ENCODE measurements at regions not wholly inside any gene's neighbourhood (a gene's known extent, or its start where the extent isn't known, plus 50 kb on each side); places are given as distances from the start of the nearest gene placed in this dataset.

DNA sequence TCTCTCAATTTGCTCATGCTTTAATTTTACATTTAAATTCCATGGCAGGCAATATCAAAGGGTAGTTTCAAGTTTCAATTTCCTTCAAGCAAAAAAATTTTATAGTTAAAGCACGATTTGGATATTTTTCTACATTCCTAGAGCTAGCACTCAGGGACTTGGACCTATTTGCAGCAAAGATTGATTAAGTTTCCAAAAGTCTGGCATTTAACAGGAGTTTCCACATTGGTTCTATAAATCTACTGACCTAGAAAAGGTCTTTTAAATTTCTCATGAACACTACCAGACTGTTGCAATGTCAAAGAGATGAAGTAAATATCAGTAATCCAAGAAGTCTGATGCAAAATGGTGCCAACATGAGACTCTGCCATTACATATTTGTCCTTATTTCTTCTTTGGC is 253.7 kb upstream of the LINC00305 start:
- no peaks in the 10 kb centered on the region for H3K4me1 ChIP-seq (ENCODE audit: insufficient read depth, low read length)
- Mint-ChIP-seq H3K4me3 (no peak overlapping the region), H3K36me3 (no peaks in the 10 kb centered on the region), H3K4me1 (no peaks in the 10 kb centered on the region), H3K27ac (no peak overlapping the region), H3K27me3 (no peaks in the 10 kb centered on the region), H3K9me3 (peaks cover 0 to 2% (median 0%) of the 10 kb centered on the region in 8 donors)
- CTCF ChIA-PET (ENCODE audit: partially characterized antibody) = no interaction called here
- intact Hi-C loops (cut with micrococcal nuclease) = no loop called here
- no peak overlapping the region for H3K27ac ChIP-seq (ENCODE audit: low read depth, low read length)
- no peak overlapping the region for H3K4me3 ChIP-seq (ENCODE audit: low read length in 2 of 2)
- no peaks in the 10 kb centered on the region for H3K9me3 ChIP-seq (ENCODE audit: control insufficient read depth in 1 of 2, low read length in 2 of 2)
- no peaks in the 10 kb centered on the region for H3K27me3 ChIP-seq (ENCODE audit: insufficient read depth, low read length)
- no peaks in the 10 kb centered on the region for H3K36me3 ChIP-seq (ENCODE audit: insufficient read depth, low read length)
- POLR2A ChIA-PET (ENCODE audit: partially characterized antibody) = no interaction called here
- no peak for DNase-seq

DNA sequence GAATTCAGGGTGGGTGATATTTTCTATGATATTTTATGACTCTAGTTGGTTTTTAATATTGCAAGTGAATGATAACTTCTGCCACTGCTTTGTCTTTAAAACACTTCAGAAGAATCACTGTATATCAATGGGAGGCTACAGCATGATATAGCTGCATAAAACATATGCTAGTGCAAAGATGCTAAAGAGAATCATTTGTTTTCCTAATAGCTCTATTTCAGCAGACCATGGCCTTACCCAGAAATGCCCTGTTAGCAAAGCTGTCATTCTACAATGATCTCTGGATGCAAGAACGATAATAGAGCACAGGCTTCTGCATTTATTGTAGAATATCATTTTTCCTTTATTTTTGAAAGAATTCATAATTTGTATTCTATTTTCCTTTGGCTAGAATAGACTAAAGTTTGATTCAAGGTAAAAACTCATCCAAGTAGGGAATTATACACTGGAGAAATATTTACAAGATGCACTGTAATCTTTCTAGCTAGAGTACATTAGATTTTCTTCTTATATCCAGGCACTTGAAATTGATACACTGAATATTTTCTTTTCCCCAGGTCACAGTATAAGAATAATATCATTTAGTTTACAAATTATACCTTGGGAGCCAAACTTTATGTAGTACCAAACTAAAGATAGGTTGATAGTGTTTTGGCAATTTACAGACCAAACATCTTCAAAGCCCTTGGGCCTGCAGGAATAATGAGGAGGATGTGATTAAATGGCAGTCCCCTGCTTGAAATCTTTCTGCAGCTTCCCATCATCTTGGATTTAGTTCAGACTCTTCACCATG is 252.6 kb upstream of the LINC00305 start:
- H3K4me1 Mint-ChIP-seq = no peaks in the 10 kb centered on the region
- no peaks in the 10 kb centered on the region for H3K27me3 Mint-ChIP-seq
- H3K36me3 Mint-ChIP-seq = no peaks in the 10 kb centered on the region
- Histone ChIP-seq H3K9me3 (ENCODE audit: control insufficient read depth in 1 of 2, low read length in 2 of 2) (no peaks in the 10 kb centered on the region), H3K36me3 (ENCODE audit: insufficient read depth, low read length) (no peaks in the 10 kb centered on the region), H3K27me3 (ENCODE audit: insufficient read depth, low read length) (no peaks in the 10 kb centered on the region), H3K4me1 (ENCODE audit: insufficient read depth, low read length) (no peaks in the 10 kb centered on the region), H3K4me3 (ENCODE audit: low read length in 2 of 2) (no peak overlapping the region), H3K27ac (ENCODE audit: low read depth, low read length) (no peak overlapping the region)
- ChIA-PET POLR2A (ENCODE audit: partially characterized antibody) (no interaction called here), CTCF (ENCODE audit: partially characterized antibody) (no interaction called here)
- intact Hi-C loops (cut with micrococcal nuclease) = no loop called here
- peaks cover 0 to 2% (median 0%) of the 10 kb centered on the region in 8 donors for H3K9me3 Mint-ChIP-seq
- H3K27ac Mint-ChIP-seq = no peak overlapping the region
- no peak overlapping the region for H3K4me3 Mint-ChIP-seq
- no peak for DNase-seq

DNA sequence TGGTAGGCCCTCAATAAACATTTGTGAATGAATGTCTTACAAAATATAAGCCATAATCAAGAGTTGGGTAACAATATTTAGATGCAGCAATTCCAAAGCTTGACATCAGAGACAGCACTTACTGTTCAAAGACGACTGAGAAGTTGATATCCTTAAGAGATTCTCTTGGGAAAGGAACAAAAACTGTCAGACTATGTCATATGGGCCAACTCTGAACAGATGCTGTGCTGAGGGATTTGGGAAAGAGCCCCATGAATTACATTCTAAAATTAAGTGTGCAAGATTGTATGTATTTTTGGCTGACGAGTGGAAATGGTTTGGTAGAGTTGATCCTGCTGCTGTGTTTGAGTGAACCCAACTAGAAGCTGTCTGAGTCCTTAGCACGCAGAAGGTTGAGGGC is 250.7 kb upstream of the LINC00305 start:
- peaks cover 0 to 5% (median 2%) of the 10 kb centered on the region in 8 donors for H3K9me3 Mint-ChIP-seq
- H3K36me3 Mint-ChIP-seq = no peaks in the 10 kb centered on the region
- Histone ChIP-seq H3K4me3 (ENCODE audit: low read length in 2 of 2) (no peak overlapping the region), H3K9me3 (ENCODE audit: control insufficient read depth in 1 of 2, low read length in 2 of 2) (no peaks in the 10 kb centered on the region), H3K36me3 (ENCODE audit: insufficient read depth, low read length) (no peaks in the 10 kb centered on the region), H3K27me3 (ENCODE audit: insufficient read depth, low read length) (no peaks in the 10 kb centered on the region), H3K4me1 (ENCODE audit: insufficient read depth, low read length) (no peaks in the 10 kb centered on the region), H3K27ac (ENCODE audit: low read depth, low read length) (no peak overlapping the region)
- no peak overlapping the region for H3K27ac Mint-ChIP-seq
- DNase-seq = no peak
- intact Hi-C loops (cut with micrococcal nuclease) = no loop called here
- H3K27me3 Mint-ChIP-seq = no peaks in the 10 kb centered on the region
- H3K4me3 Mint-ChIP-seq = no peak overlapping the region
- ChIA-PET CTCF (ENCODE audit: partially characterized antibody) (no interaction called here), POLR2A (ENCODE audit: partially characterized antibody) (no interaction called here)
- H3K4me1 Mint-ChIP-seq = no peaks in the 10 kb centered on the region

DNA sequence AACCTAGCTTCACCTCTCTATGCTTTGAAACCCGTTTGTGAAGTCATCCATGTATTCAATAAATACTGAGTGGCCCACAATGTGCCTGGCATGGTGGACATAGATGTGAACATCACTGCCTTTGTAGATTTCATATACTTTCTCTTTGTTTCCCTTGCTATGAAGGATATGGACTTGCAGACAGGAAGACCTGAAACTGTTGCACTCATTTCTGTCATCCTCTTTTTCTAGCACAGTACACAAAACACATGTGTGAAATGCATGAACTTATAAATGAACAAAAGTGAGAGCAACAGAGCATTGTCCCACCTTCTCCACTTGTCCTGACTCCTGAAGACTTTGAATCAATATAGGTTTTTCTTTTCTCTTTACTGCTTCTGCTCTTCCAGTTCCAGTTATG is 249.4 kb upstream of the LINC00305 start:
- CTCF ChIA-PET (ENCODE audit: partially characterized antibody) = no interaction called here
- H3K9me3 Mint-ChIP-seq = peaks cover 0 to 5% (median 2%) of the 10 kb centered on the region in 8 donors
- H3K4me3 Mint-ChIP-seq = no peak overlapping the region
- Histone ChIP-seq H3K4me1 (ENCODE audit: insufficient read depth, low read length) (no peaks in the 10 kb centered on the region), H3K4me3 (ENCODE audit: low read length in 2 of 2) (no peak overlapping the region), H3K9me3 (ENCODE audit: control insufficient read depth in 1 of 2, low read length in 2 of 2) (no peaks in the 10 kb centered on the region), H3K27me3 (ENCODE audit: insufficient read depth, low read length) (no peaks in the 10 kb centered on the region), H3K27ac (ENCODE audit: low read depth, low read length) (no peak overlapping the region), H3K36me3 (ENCODE audit: insufficient read depth, low read length) (no peaks in the 10 kb centered on the region)
- POLR2A ChIA-PET (ENCODE audit: partially characterized antibody) = no interaction called here
- no peaks in the 10 kb centered on the region for H3K36me3 Mint-ChIP-seq
- no peaks in the 10 kb centered on the region for H3K4me1 Mint-ChIP-seq
- no peaks in the 10 kb centered on the region for H3K27me3 Mint-ChIP-seq
- H3K27ac Mint-ChIP-seq = no peak overlapping the region
- intact Hi-C loops (cut with micrococcal nuclease) = no loop called here
- DNase-seq = no peak

DNA sequence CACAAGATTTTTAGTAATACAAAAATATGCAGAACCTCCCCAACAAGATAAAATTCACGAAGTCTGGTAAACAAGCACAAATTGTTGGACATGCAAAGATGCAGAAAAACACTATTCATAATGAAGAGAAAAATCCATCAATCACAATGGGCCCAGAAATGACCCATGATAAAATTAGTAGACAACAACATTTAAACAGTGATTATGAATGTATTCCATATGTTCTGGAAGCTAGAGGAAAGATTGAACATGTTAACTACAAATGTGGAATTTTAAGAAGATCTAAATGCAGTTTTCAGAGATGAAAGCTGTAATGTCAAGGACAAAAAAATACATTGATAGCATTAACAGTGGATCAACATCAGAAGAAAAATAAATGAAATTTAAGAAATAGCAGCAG is 243.3 kb upstream of the LINC00305 start:
- no peak for DNase-seq
- H3K27me3 Mint-ChIP-seq = no peaks in the 10 kb centered on the region
- POLR2A ChIA-PET (ENCODE audit: partially characterized antibody) = no interaction called here
- Histone ChIP-seq H3K9me3 (ENCODE audit: control insufficient read depth in 1 of 2, low read length in 2 of 2) (no peaks in the 10 kb centered on the region), H3K27me3 (ENCODE audit: insufficient read depth, low read length) (no peaks in the 10 kb centered on the region), H3K4me3 (ENCODE audit: low read length in 2 of 2) (no peak overlapping the region), H3K27ac (ENCODE audit: low read depth, low read length) (no peak overlapping the region), H3K36me3 (ENCODE audit: insufficient read depth, low read length) (no peaks in the 10 kb centered on the region), H3K4me1 (ENCODE audit: insufficient read depth, low read length) (no peaks in the 10 kb centered on the region)
- H3K4me1 Mint-ChIP-seq = no peaks in the 10 kb centered on the region
- peaks cover 0 to 10% (median 2%) of the 10 kb centered on the region in 8 donors for H3K9me3 Mint-ChIP-seq
- H3K4me3 Mint-ChIP-seq = no peak overlapping the region
- no peaks in the 10 kb centered on the region for H3K36me3 Mint-ChIP-seq
- CTCF ChIA-PET (ENCODE audit: partially characterized antibody) = no interaction called here
- no peak overlapping the region for H3K27ac Mint-ChIP-seq
- intact Hi-C loops (cut with micrococcal nuclease) = no loop called here

DNA sequence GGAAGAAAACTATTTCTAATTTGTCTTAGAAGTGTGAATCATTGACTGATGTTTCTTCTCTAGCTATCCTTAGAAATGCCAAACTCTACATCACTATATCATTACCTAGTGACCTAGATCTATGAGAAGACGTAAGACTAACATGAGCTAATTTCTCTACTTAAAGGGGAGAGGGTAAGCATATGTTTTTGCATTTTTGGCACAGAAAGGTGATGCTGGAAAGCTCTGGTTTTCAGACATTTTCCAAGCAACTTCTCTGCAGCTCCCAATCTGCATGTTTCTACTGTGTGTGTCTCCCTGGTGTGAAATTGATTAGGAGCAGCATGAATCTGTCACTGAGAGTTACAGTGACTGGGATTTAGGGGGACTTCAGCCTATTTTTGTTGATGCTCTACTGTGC is 235.2 kb upstream of the LINC00305 start:
- intact Hi-C loops (cut with micrococcal nuclease) = no loop called here
- Histone ChIP-seq H3K27me3 (ENCODE audit: insufficient read depth, low read length) (no peaks in the 10 kb centered on the region), H3K9me3 (ENCODE audit: control insufficient read depth in 1 of 2, low read length in 2 of 2) (peaks cover 0 to 4% of the 10 kb centered on the region in 2 donors), H3K36me3 (ENCODE audit: insufficient read depth, low read length) (no peaks in the 10 kb centered on the region), H3K4me3 (ENCODE audit: low read length in 2 of 2) (no peak overlapping the region), H3K27ac (ENCODE audit: low read depth, low read length) (no peak overlapping the region), H3K4me1 (ENCODE audit: insufficient read depth, low read length) (no peaks in the 10 kb centered on the region)
- no peaks in the 10 kb centered on the region for H3K4me1 Mint-ChIP-seq
- DNase-seq = no peak
- ChIA-PET CTCF (ENCODE audit: partially characterized antibody) (no interaction called here), POLR2A (ENCODE audit: partially characterized antibody) (no interaction called here)
- H3K27ac Mint-ChIP-seq = no peak overlapping the region
- H3K36me3 Mint-ChIP-seq = no peaks in the 10 kb centered on the region
- no peaks in the 10 kb centered on the region for H3K27me3 Mint-ChIP-seq
- no peak overlapping the region for H3K4me3 Mint-ChIP-seq
- H3K9me3 Mint-ChIP-seq = peaks cover 0 to 6% (median 0%) of the 10 kb centered on the region in 8 donors

DNA sequence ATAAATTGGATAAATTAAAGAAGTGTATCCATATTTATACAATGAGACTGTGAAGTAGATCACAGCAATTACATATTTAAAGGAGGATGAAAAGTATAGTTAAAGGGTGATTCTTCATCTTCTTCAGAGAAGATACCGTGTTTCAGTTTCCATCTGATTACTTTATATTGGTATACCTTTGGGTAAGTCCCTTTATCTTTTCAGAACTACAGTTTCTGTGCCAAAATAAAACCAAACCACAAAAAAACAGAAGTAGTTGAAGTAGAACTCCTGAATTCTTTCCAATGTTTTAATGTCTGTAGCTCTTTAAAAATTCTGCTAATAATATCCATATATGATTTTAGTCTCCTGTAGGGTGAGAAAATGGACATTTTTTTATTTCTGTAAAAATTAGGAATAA is 231.2 kb upstream of the LINC00305 start:
- Histone ChIP-seq H3K4me3 (ENCODE audit: low read length in 2 of 2) (no peak overlapping the region), H3K4me1 (ENCODE audit: insufficient read depth, low read length) (no peaks in the 10 kb centered on the region), H3K36me3 (ENCODE audit: insufficient read depth, low read length) (no peaks in the 10 kb centered on the region), H3K27me3 (ENCODE audit: insufficient read depth, low read length) (no peaks in the 10 kb centered on the region), H3K9me3 (ENCODE audit: control insufficient read depth in 1 of 2, low read length in 2 of 2) (no peaks in the 10 kb centered on the region), H3K27ac (ENCODE audit: low read depth, low read length) (no peak overlapping the region)
- H3K36me3 Mint-ChIP-seq = no peaks in the 10 kb centered on the region
- DNase-seq = no peak
- peaks cover 0 to 16% (median 5%) of the 10 kb centered on the region in 8 donors for H3K9me3 Mint-ChIP-seq
- ChIA-PET CTCF (ENCODE audit: partially characterized antibody) (no interaction called here), POLR2A (ENCODE audit: partially characterized antibody) (no interaction called here)
- no peak overlapping the region for H3K27ac Mint-ChIP-seq
- H3K27me3 Mint-ChIP-seq = no peaks in the 10 kb centered on the region
- no peak overlapping the region for H3K4me3 Mint-ChIP-seq
- no peaks in the 10 kb centered on the region for H3K4me1 Mint-ChIP-seq
- intact Hi-C loops (cut with micrococcal nuclease) = no loop called here

DNA sequence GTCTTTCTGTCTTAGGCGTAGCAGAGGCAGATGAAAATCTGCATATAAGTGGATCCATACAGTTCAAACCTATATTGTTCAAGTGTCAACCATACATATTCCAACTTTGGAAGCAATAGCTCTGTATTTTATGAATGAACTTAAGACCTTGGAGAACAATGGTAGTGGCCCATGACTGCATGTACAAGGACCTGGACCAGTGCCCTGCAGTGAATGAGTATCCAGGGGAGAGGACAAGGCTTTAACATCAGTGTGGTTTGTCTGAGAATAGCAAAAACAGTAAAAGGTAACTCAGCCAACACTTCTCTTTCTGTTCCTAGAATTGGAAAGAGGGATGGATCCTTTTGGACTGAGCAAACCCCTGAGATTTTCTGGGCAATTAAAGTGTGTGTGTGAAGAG is 230.8 kb upstream of the LINC00305 start:
- Histone ChIP-seq H3K4me1 (ENCODE audit: insufficient read depth, low read length) (no peaks in the 10 kb centered on the region), H3K27ac (ENCODE audit: low read depth, low read length) (no peak overlapping the region), H3K9me3 (ENCODE audit: control insufficient read depth in 1 of 2, low read length in 2 of 2) (no peaks in the 10 kb centered on the region), H3K4me3 (ENCODE audit: low read length in 2 of 2) (no peak overlapping the region), H3K27me3 (ENCODE audit: insufficient read depth, low read length) (no peaks in the 10 kb centered on the region), H3K36me3 (ENCODE audit: insufficient read depth, low read length) (no peaks in the 10 kb centered on the region)
- intact Hi-C loops (cut with micrococcal nuclease) = no loop called here
- ChIA-PET POLR2A (ENCODE audit: partially characterized antibody) (no interaction called here), CTCF (ENCODE audit: partially characterized antibody) (no interaction called here)
- Mint-ChIP-seq H3K36me3 (no peaks in the 10 kb centered on the region), H3K4me3 (no peak overlapping the region), H3K27ac (no peak overlapping the region), H3K27me3 (no peaks in the 10 kb centered on the region), H3K4me1 (no peaks in the 10 kb centered on the region), H3K9me3 (peaks cover 0 to 16% (median 5%) of the 10 kb centered on the region in 8 donors)
- DNase-seq = no peak
